HG03064 (cell line): ENCODE measurements at regions not wholly inside any gene's neighbourhood (a gene's known extent, or its start where the extent isn't known, plus 50 kb on each side); places are given as distances from the start of the nearest gene placed in this dataset.

Experiments used
- ATAC-seq: cut with Tn5 transposase; IDR thresholded peaks from one replicate; pipeline ENCODE4 v1.9.1; 2021; ENCODE audit warnings: low read depth; ENCODE audit not compliant: unreplicated experiment

DNA sequence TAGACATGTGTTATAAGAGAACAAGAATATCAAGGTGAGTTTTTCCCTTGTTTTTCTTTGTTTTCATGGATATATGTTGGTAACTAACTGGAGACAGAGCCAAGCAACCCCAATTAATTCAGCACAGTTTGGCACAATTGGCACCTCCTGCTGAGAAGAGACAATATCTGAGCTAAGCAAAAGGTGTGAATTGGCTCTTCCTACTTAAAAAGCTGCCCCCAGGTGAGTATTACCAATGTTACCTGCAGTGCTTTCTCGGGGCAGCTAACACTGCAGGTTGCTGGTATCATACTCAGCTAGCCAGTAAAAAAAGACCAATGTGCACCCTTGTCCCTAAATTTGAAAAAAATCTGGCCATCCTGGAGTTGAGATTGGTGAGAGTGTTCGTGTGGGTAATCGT, 871.2 kb upstream of the TENM3 start:
- no peak for ATAC-seq

DNA sequence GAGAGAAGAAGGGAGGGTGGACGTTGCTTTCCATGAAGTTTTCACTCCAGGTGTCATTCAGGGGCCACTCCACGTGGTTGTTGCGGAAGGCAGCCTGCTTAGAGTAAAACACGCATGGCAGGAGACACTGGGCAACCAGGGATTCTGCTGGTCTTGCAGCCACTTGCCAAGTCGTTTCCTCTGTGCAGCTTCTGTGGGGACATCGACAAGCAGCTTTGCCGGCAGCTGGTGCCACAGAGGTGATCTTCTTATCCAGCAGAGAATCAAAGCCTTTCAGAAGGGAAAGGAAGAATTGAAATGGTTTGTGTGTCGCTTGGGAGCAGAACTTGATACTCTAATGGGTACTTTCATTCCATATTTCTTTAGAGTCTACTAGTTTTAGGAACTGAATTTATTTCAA, 867.1 kb upstream of the TENM3 start:
- no peak for ATAC-seq

DNA sequence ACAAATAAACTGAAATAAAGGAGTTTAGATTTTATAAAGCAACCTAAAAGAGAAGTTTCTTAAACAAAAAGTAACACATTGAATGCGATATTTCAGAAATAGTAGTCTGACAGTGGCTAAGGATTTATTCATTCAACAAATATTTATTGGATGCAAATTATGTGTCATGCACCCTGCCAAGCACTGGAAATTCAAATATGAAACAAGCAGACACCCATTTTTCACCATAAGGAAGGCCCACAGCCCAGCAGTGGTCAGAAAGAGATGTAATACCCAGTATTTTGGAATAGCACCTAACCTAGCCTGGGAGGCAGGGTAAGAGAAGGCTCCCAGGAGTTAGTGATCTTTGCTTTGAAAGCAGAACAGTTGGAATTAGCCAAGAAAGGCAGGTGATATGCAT, 855.1 kb upstream of the TENM3 start:
- ATAC-seq: no peak

DNA sequence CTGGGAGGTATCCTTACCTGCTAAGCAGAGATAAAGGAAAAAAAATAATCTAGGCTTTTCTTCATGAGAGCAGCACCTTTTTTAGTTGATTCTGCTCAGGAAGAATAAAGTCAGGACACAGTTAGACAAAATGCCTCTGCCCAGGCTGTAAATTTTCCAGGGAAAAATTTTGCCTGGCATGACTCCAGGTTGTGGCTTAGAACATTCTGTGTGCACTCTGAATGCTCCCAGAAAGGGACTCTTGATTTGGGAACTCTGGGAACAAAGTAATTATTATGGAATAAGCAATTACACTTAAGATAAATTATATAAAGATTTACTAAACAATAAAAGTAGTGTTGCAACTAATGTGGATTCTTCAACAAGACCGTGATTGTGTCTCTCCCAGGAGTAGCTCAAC, 826.2 kb upstream of the TENM3 start:
- no peak for ATAC-seq

DNA sequence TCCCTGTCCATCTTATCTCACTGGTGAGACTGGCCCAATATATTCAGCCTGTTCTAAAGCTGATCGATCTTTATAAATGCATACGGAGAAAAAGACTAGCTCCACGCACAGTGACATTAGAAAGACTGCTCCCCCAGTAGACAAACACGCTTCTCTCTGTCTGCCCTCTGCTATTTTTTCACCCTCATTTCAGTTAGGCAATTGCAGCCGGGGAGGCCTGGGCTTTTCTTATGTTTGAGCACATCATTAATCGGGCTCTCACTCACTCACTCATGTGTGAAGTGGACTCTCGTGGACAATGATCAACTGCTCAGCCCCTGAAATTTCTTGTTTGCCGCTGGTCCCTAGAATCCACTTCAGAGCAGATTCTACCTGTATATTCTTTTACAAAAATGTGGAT, 824.7 kb upstream of the TENM3 start:
- ATAC-seq: no peak

DNA sequence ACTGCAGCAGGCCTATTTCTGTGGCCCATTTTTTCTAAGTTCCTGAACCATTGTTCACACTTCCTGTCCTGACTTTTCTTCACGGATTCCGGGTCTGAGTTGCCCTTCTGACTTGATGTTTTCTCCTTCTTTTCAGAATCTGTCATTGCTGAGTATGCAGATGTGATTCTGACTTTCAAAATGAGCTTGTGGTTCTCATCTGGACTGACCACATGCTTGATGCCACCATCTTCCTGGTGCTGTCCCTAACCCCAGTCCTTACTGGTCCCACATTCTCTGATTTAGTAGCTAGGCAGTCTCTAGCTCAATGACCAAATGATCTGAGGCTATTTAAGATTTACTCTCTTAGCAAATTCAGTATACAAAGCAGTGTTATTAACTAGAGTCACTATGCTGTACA, 822.3 kb upstream of the TENM3 start:
- ATAC-seq: no peak

DNA sequence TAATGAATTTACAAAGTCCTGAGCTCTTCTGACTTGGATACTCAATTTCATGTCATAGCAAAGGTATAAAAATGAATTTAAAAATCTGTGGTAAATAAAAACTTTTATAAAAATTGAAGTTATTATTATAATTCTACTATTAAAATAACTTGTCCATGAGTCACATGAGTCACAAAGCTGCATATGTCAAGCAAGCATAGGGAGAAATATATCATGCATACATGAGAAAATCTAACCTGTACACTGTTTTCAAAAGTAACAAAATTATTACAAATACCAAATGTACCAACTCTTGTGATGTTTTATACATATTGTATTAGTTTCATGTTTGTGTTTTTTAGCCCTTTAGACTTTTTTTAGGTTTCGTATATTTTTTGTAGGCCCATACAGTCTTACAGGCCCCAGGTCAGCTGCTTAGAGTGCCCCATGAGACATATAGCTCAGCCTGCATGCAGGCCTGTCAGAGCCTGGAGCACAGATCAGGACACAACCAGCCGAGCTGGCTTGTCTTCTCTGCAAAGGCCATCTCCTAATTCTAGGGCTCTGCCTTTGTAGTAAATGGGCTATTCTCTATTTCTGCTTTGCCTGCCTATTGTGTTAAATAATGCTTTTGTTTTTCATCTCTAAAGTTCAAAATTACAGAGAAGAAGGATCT, 818.7 kb upstream of the TENM3 start:
- no peak for ATAC-seq

DNA sequence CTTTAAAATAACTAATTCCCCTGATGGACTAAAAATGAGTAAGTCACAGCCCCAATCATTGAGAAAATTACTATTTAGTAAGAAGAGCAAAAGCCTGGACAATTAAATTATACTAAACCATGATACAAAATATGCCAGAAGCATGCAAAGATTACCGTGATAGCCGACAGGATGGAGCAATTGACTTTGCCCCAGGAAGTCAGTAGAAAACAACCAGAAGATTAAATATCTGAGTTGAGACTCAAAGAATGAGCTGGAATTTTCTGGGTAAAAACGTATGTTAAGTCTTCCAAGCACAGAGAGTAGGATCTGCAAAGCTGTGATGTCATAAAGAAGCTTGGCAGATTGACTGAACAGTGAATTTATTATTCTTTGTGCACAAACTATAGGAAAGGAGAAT, 816.1 kb upstream of the TENM3 start:
- ATAC-seq: no peak

DNA sequence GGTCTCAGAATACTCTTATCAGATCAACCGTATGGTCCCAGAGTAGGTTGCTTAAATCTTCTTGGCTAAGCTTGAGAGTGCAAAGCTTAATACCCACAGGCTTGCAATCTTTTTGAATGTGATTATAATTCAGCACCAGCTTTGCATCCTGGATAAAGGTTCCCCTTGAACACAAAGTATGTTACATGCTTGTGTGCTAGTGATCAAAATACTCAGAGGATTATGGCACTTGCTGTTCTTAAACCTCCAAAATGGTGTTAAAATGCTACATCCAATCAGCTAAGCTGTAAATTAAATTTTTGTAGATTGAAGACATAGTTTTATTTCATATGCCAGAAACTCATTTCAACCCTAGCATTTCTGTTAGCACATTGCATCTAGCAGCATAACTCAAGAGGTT, 812.2 kb upstream of the TENM3 start:
- ATAC-seq: no peak

DNA sequence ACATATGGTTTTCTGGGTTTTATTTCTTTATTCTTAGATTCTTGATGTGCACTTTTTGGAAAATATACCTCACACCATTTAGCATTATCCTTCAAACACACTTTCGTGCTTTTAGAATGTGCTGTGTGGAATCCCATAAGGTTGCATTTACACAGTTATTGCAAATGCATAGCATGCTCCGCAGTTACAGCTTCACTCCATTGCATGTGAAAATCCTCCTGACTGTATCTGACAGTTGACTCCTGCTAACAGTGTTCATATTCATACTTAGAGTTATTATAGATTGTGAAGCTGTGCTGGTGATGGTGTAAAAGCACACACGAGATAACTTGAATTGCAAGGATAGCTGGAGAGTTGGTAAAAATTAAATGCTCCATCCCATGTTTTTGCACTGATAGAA, 811.5 kb upstream of the TENM3 start:
- ATAC-seq: no peak

DNA sequence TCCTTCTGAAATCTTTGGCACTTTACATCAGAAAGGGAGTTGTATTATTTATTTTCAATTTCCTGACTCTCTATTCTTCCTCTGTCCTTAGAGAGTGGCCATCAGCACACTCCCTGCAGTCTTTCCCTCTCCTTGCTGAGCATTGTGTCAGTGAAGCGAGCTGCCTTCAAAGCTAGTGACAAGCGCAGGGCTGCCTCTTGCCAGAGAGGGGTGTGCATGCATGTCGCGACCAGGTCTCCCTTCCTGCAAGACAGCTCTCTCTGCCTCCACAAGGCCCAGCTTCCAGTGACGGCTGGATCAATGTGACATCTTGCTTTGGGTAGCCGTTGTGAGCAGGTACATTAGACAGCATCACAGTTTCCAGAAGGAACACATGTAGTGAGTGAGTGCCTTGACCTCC, 810.9 kb upstream of the TENM3 start:
- ATAC-seq: no peak

DNA sequence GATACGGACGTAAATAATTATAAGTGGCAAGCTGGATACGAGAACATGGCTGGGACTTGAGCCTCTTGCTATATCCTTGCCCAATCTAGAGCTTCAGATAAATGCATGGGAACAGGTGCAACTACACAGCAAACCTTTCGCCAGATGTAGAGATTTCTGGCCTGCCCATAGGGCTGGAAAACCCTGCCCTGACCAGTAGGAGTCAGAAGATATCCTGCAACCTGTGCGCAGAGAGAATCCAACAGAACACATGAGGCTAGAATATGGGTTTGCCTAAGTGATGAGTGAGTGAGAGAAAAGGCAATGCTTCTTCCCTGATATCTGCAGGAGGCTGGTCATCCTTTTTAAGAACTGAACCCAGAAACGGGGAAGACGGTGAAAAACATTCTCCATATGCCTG, 805.3 kb upstream of the TENM3 start:
- ATAC-seq: no peak

DNA sequence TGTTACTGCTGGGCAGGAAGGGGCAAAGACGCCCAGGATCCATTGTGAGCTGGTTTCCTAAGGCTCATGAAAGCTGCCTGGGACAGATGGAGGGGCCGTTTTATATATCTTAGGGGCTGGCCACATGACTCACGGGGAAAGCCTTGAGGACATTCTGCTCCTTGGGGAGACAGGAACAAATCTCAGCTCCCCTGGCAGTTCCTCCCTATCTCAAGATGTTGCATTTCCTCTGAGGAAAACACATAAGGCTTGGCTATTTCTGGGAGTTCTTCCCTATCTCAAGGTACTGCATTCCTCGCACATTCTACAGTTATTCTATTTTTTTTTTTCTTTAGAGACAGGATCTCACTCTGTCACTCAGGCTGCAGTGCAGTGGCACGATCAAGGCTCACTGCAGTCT, 804.6 kb upstream of the TENM3 start:
- no peak for ATAC-seq

DNA sequence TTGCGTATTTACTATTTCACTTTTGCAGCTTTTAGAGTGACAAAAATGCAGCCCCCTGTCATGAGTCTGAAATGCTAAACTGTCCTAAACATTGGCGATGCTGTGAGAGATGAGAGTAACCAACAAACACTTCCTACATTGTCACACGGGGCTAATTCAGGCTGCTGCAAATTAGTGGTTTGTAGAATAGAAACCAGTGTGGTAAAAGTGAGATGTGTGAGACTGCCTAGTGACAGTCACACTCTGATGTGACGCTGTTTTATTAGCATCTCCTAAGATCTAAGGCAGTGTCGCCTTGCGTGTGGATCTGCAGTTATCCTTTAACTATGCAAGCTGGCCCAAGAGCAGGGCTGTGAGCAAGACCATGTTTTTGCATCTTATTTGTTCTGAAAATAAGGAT, 800.2 kb upstream of the TENM3 start:
- ATAC-seq: no peak

DNA sequence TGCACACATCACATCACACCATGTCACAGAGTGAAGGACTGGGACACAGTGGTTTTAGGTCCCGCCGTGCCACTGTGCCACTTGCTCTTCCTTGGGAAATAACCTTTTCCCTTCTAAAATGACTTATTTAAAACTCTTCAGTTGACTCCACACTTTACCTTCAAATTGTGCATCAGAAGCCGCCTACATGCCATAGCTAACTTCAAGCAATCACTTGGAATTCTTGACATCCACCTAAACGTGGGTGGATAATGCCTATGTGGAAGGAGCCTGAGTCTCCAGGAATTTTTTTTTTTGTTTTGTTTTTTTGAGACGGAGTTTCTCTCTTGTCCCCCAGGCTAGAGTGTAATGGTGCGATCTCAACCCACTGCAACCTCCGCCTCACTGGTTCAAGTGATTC, 777.4 kb upstream of the TENM3 start:
- ATAC-seq: no peak

DNA sequence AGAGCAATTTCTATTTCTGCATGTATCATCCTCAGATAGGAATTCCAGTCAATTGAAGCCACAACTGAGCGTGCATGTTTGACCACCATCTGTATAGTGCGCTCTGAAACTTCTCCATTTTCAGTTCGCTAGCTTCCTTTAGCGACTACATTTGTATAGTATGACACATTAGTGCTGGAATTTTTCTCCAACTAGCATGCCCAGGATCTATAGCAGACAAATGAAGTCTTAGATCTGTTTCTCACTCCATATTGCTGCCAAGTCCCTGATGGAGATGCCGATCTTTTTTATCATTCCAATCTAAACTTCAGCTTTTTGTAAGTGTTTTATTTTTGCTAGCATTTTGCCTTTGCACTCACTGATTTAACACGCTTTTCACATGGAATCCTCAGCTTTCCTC, 774.8 kb upstream of the TENM3 start:
- ATAC-seq: no peak

DNA sequence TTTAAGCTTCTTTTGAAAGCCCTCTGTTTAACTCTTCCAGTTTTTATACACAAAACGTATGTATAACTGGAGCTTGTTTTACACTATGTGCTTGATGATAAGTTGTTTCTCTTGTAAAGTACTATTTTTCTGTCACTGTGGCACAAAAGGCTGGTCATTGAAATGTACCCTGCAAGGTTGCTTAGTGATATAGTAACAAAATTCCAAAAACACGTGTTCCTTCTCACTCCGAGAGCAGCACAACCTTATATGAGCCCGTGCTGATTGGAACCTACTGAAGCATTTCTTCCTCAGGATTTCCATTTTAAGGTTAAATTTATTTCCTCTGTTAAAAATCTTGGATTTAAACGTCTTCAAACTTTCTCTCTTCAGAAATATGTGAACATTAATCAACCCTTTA, 772.9 kb upstream of the TENM3 start:
- no peak for ATAC-seq

DNA sequence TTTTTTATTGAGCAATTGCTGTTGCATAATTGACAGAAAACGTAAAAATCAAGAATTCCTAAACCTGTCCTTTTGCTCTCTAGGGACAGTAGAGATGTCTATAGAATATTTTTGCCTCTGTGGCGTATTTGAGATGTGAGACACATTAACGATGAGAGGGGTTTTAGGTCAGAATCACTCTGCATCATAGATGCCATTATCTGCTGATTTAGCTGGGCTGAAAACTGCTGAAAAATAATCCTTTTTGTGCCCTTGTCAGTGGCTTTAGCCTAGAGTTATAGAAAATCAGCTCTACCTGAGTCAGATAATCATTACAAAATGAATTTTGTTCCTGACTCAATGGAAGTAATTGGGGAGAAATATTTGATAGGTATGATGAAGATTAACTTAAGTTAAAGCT, 767.8 kb upstream of the TENM3 start:
- no peak for ATAC-seq

DNA sequence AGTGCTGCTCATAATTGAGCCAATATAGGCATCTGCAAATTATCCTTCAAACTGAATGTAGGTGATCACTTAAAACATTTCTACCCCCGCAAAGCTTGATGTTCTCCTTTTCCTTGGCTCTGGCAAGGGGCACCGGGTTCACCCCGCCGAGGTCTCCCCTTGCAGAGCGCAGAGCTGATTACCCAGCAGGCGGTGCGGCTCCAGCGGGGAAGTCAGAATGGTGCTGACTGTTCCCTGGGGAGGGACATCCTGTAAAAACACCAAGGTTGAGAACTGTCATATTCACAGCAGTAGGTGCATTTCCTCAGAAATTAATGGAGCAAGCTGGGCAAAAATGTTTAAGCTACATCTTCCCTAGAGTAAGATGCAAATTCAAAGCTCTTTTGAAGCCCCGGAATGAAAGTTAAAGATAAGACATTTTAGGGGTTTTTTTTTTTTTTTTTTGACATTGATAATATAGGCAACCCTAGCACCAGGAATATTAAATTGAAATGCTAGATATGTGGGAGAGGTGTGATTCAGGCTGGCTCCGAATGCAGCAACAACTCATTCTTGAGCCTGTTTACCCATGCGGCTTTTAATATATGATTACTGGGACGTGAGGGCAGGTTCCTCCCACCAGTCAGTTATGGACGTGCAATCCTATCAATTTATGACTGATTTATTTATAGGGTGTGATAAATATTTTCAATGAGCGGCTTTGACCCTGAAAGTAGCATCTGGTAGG, 767.3 kb upstream of the TENM3 start:
- ATAC-seq: no peak

DNA sequence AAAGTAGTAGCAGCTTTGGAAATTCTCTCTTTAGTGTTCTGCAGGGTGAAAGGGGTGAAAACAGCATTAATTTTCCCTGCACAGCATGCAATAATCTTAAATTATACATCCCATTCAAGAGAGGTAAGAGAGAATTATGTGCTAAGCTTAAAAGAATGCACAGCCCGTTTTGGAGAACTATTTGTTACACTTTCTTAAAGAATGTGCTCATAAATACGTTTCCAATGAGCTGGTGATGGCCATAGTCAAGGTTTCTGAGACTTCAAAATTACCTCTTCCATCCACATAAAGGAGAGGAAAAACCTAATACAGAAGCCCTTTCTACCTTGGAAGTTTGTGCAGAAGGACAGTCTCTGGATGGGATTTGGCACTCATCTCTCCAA, 766.7 kb upstream of the TENM3 start:
- no peak for ATAC-seq

DNA sequence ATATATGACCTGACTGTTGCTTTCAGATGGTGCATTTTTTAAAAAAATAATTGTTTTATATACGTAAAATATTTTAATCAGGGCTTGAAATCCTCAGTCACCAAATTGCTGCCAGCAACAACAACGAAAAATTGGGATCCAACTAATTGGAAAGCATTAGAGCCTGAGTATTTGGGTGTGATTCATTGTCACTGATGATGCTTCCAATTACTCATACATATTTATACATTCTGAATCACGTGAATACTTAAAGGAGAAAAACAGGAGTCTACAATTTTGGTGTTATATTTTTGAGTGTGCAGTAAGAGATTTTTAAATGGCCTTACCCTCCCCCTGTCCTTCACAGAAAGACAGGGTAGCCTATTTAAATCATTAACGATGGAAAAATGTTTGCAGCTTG, 765.6 kb upstream of the TENM3 start:
- no peak for ATAC-seq

DNA sequence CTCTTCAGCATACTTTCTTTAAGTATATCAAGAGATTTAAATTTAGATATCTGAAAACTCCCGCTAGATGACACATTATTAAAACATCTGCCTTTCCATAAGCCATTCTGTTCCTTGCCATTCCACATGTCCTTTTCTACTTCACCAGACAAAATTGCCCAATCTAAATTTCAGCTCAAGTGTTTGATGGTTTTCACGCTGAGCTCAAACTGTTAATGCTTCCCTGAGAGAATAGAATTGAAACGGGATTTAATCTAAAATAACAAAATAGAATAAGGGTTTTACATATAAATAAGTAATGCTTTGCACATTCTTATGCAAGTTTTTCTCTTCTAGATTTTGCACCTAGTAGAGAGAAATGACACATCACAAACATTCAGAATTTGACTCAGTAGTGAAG, 764.5 kb upstream of the TENM3 start:
- no peak for ATAC-seq

DNA sequence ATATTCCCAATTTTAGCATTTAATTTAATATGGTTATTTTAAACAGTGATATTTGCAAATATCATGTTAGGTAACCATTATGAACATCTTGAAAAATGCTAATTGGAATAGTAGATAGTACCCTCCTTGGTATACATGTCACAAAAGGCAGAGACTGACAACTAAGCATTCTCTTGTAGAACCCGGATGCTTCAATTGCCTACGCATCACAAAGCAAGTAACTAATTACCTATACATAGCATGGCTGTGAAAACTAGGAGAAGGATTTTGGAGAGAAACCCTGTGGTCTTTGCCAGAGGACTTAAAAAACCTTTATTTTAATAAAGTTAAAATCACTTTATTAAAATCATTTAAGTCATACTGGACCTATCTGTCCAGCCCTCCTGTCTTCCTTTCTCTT, 764.1 kb upstream of the TENM3 start:
- no peak for ATAC-seq
